ENCODE measurements at regions not wholly inside any gene's neighbourhood (a gene's known extent, or its start where the extent isn't known, plus 50 kb on each side); places are given as distances from the start of the nearest gene placed in this dataset.

- Histone ChIP-seq H3K27ac (ENCODE audit: low read depth, low read length) (no peak overlapping the region), H4K20me1 (ENCODE audit: low read depth, low read length) (no peaks in the 10 kb centered on the region), H3K4me3 (ENCODE audit: insufficient read depth, low read length, poor library complexity, severe bottlenecking) (no peak overlapping the region), H3K9me3 (ENCODE audit: insufficient read depth, low read length) (no peaks in the 10 kb centered on the region), H3K27me3 (ENCODE audit: low read length) (no peaks in the 10 kb centered on the region), H3K9me2 (replicated peaks; ENCODE audit: insufficient read depth, low read length) (no peaks in the 10 kb centered on the region), H3K79me2 (ENCODE audit: insufficient read depth, low read length) (no peaks in the 10 kb centered on the region), H3K4me2 (ENCODE audit: low read depth, low read length, poor library complexity, severe bottlenecking) (no peak overlapping the region), H3K36me3 (ENCODE audit: low read length) (no peaks in the 10 kb centered on the region), H3K9ac (ENCODE audit: low read length) (no peak overlapping the region), H2AFZ (ENCODE audit: low read depth, low read length, severe bottlenecking) (no peak overlapping the region), H3F3A (ENCODE audit: insufficient read depth) (no peaks in the 10 kb centered on the region)
- TF ChIP-seq EZH2phosphoT487 (conservative IDR thresholded peaks at IDR 0.05; ENCODE audit: low read length) (no peak), CTCF (IDR thresholded peaks at IDR 0.05; ENCODE audit: insufficient read depth, low read length, poor library complexity, severe bottlenecking) (no peak)
Measured at GRCh38 chr7:20507157-20507556, 108.3 kb upstream of the ABCB5 start.

- H3K36me3 ChIP-seq (ENCODE audit: low read length): no peaks in the 10 kb centered on the region
- H3F3A ChIP-seq (ENCODE audit: insufficient read depth): no peaks in the 10 kb centered on the region
- H3K9me2 ChIP-seq (replicated peaks; ENCODE audit: insufficient read depth, low read length): no peaks in the 10 kb centered on the region
- no peak for TF ChIP-seq CTCF (IDR thresholded peaks at IDR 0.05; ENCODE audit: insufficient read depth, low read length, poor library complexity, severe bottlenecking)
- TF ChIP-seq EZH2phosphoT487 (conservative IDR thresholded peaks at IDR 0.05; ENCODE audit: low read length): no peak
- no peaks in the 10 kb centered on the region for H3K9me3 ChIP-seq (ENCODE audit: insufficient read depth, low read length)
- H3K27ac ChIP-seq (ENCODE audit: low read depth, low read length): no peak overlapping the region
- no peaks in the 10 kb centered on the region for H3K27me3 ChIP-seq (ENCODE audit: low read length)
- no peak overlapping the region for H3K9ac ChIP-seq (ENCODE audit: low read length)
- no peak overlapping the region for H3K4me3 ChIP-seq (ENCODE audit: insufficient read depth, low read length, poor library complexity, severe bottlenecking)
- H3K4me2 ChIP-seq (ENCODE audit: low read depth, low read length, poor library complexity, severe bottlenecking): no peak overlapping the region
- no peaks in the 10 kb centered on the region for H4K20me1 ChIP-seq (ENCODE audit: low read depth, low read length)
- H3K79me2 ChIP-seq (ENCODE audit: insufficient read depth, low read length): no peaks in the 10 kb centered on the region
- H2AFZ ChIP-seq (ENCODE audit: low read depth, low read length, severe bottlenecking): no peak overlapping the region
Measured at GRCh38 chr7:20508109-20508508, 107.4 kb upstream of the ABCB5 start.

- no peak overlapping the region for H3K4me2 ChIP-seq (ENCODE audit: low read depth, low read length, poor library complexity, severe bottlenecking)
- H3K9me3 ChIP-seq (ENCODE audit: insufficient read depth, low read length): no peaks in the 10 kb centered on the region
- H3K36me3 ChIP-seq (ENCODE audit: low read length): no peaks in the 10 kb centered on the region
- H3K9me2 ChIP-seq (replicated peaks; ENCODE audit: insufficient read depth, low read length): no peaks in the 10 kb centered on the region
- no peaks in the 10 kb centered on the region for H3K27me3 ChIP-seq (ENCODE audit: low read length)
- H3K4me3 ChIP-seq (ENCODE audit: insufficient read depth, low read length, poor library complexity, severe bottlenecking): no peak overlapping the region
- H3F3A ChIP-seq (ENCODE audit: insufficient read depth): no peaks in the 10 kb centered on the region
- no peak overlapping the region for H3K9ac ChIP-seq (ENCODE audit: low read length)
- no peaks in the 10 kb centered on the region for H4K20me1 ChIP-seq (ENCODE audit: low read depth, low read length)
- TF ChIP-seq CTCF (IDR thresholded peaks at IDR 0.05; ENCODE audit: insufficient read depth, low read length, poor library complexity, severe bottlenecking) (no peak), EZH2phosphoT487 (conservative IDR thresholded peaks at IDR 0.05; ENCODE audit: low read length) (no peak)
- H2AFZ ChIP-seq (ENCODE audit: low read depth, low read length, severe bottlenecking): no peak overlapping the region
- no peaks in the 10 kb centered on the region for H3K79me2 ChIP-seq (ENCODE audit: insufficient read depth, low read length)
- H3K27ac ChIP-seq (ENCODE audit: low read depth, low read length): no peak overlapping the region
Measured at GRCh38 chr7:20509892-20510572, 105.4 kb upstream of the ABCB5 start.

All from SU-DHL-6 (cell line).